K562 (cell line): ENCODE measurements at regions not wholly inside any gene's neighbourhood (a gene's known extent, or its start where the extent isn't known, plus 50 kb on each side); places are given as distances from the start of the nearest gene placed in this dataset.

Experiments
- CHD4 ChIP-seq: fragments of 200-600 bp; sonication (generic); IDR thresholded peaks from 3 replicates; pipeline ENCODE4 v1.6.1; 2012; ENCODE audit warnings: low read depth, mild to moderate bottlenecking, mixed read lengths, low read length, inconsistent platforms; ENCODE audit not compliant: insufficient read depth, insufficient replicate concordance, poor library complexity, severe bottlenecking
- E2F6 ChIP-seq, 2 experiments: IDR thresholded peaks; 2 replicates each; pipeline ENCODE4 v1.6.1; 2011; ENCODE audit warnings: borderline replicate concordance in 1 of 2, control low read depth in 1 of 2, low read depth in 1 of 2, low read length in 1 of 2, mild to moderate bottlenecking in 1 of 2, mixed read lengths in 1 of 2, moderate library complexity in 1 of 2; ENCODE audit not compliant: insufficient read depth in 1 of 2, insufficient read length in 1 of 2, poor library complexity in 1 of 2, severe bottlenecking in 1 of 2; ENCODE audit errors: extremely low read depth in 1 of 2
- ESRRA ChIP-seq: fragments of 450-650 bp; IDR thresholded peaks from 2 replicates; pipeline ENCODE4 v1.6.1; 2014; ENCODE audit warnings: low read depth, mild to moderate bottlenecking, moderate library complexity, borderline replicate concordance
- HDAC2 ChIP-seq: fragments of 450-650 bp; IDR thresholded peaks from 2 replicates; pipeline ENCODE4 v1.6.1; 2016; ENCODE audit warnings: mild to moderate bottlenecking
- NCOA6 ChIP-seq: fragments of 450-650 bp; IDR thresholded peaks from 2 replicates; pipeline ENCODE4 v1.6.1; 2017; ENCODE audit warnings: mild to moderate bottlenecking
- SAFB ChIP-seq: fragments of 200-400 bp; formaldehyde crosslinking; IDR thresholded peaks from 2 replicates; pipeline ENCODE4 v1.6.1; 2017; ENCODE audit warnings: low read depth, low read length, borderline replicate concordance
- ZSCAN32 ChIP-seq: fragments of 450-650 bp; formaldehyde crosslinking; IDR thresholded peaks from 2 replicates; pipeline ENCODE4 v1.4.0; 2020; ENCODE audit warnings: mild to moderate bottlenecking, moderate library complexity
- TF ChIP-seq, protein P1 (sequence below), 2 experiments: fragments of 450-650 bp; formaldehyde crosslinking in 1 of 2; IDR thresholded peaks; 2 replicates each; pipeline versions ENCODE4 v1.4.0 to v1.6.1; 2014 to 2020; ENCODE audit warnings: mild to moderate bottlenecking in 2 of 2, borderline replicate concordance in 1 of 2, low read depth in 1 of 2

DNA sequence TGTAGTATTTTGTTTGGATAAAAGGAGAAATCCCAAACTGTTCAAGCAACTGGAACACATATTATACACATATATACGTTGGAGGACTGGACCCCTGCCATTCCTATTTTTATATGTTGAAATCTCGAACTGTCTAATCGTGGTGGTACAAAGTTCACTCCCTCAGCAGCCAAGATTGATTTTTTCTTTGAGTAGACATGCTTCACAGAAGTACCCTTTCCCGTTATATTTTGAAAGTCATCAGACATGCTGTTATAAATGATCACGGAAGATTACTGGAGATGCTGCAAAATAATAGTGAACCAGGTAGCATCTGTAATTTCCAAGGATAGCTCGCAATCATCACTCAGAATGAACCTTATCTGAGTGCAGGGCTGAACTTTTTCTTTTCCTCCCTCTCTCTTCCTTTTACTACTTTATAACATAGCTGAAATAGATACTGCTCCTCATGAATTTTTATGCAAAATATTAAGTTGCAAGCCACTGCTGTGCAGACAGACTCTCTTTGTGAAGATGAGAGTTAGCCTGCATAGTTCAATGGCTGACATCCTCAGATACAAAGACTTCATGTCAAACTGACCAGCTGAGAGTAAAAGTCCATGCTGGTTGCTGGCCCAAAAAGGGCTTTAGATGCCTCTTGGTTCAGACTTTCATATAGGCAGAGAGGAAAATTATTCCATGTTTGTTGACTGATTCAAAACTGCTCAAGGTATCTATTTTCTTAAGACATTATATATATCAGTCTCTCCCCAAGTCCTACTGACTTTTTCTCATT, 451.9 kb downstream of the TMEM38B start (continued):
- TF ChIP-seq, protein P1, sequence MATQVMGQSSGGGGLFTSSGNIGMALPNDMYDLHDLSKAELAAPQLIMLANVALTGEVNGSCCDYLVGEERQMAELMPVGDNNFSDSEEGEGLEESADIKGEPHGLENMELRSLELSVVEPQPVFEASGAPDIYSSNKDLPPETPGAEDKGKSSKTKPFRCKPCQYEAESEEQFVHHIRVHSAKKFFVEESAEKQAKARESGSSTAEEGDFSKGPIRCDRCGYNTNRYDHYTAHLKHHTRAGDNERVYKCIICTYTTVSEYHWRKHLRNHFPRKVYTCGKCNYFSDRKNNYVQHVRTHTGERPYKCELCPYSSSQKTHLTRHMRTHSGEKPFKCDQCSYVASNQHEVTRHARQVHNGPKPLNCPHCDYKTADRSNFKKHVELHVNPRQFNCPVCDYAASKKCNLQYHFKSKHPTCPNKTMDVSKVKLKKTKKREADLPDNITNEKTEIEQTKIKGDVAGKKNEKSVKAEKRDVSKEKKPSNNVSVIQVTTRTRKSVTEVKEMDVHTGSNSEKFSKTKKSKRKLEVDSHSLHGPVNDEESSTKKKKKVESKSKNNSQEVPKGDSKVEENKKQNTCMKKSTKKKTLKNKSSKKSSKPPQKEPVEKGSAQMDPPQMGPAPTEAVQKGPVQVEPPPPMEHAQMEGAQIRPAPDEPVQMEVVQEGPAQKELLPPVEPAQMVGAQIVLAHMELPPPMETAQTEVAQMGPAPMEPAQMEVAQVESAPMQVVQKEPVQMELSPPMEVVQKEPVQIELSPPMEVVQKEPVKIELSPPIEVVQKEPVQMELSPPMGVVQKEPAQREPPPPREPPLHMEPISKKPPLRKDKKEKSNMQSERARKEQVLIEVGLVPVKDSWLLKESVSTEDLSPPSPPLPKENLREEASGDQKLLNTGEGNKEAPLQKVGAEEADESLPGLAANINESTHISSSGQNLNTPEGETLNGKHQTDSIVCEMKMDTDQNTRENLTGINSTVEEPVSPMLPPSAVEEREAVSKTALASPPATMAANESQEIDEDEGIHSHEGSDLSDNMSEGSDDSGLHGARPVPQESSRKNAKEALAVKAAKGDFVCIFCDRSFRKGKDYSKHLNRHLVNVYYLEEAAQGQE (IDR thresholded peaks at IDR 0.05; ENCODE audit: borderline replicate concordance), result no peak
- TF ChIP-seq, protein P1 (CRISPR knock-in tag; IDR thresholded peaks at IDR 0.05; ENCODE audit: low read depth), result no peak
- TF ChIP-seq SAFB (no peak), ESRRA (no peak), CHD4 (no peak), ZSCAN32 (CRISPR knock-in tag) (no peak), E2F6 (IDR thresholded peaks at IDR 0.05; ENCODE audit: borderline replicate concordance in 1 of 2, extremely low read depth in 1 of 2, insufficient read depth in 1 of 2, insufficient read length in 1 of 2, low read depth in 1 of 2, low read length in 1 of 2, poor library complexity in 1 of 2, severe bottlenecking in 1 of 2) (no peak), NCOA6 (no peak), HDAC2 (no peak)
